T-helper 17 cell (primary cell): ENCODE measurements at regions not wholly inside any gene's neighbourhood (a gene's known extent, or its start where the extent isn't known, plus 50 kb on each side); places are given as distances from the start of the nearest gene placed in this dataset.
A peak's percentile ranks its signal among the peaks of the same experiment; 100 is the strongest.
"Not testable (repeated sequence)": the region's sequence is repeated elsewhere in the genome, so short reads cannot be mapped to it uniquely, and the experiment has no call there.

ENCODE experiments used
- ATAC-seq: fragments of 150-1000 bp; cut with Tn5 transposase; 2 replicates; pipeline ENCODE4 v1.10.0; 2021; ENCODE audit warnings: mild to moderate bottlenecking, moderate library complexity
- DNase-seq, 3 donors: peaks; one replicate each; pipeline versions ENCODE4 v3.0.0 to v3.0.0-alpha.2; 2020 to 2021
- H3K9me3 ChIP-seq: one replicate; pipeline ENCODE4 v1.7.0; 2013; ENCODE audit warnings: low read length, mild to moderate bottlenecking; ENCODE audit not compliant: control insufficient read depth, poor library complexity, severe bottlenecking
- H3K27ac Mint-ChIP-seq: one replicate; pipeline ENCODE4 v1.8.0; 2022; ENCODE audit warnings: mild to moderate bottlenecking, moderate library complexity, mixed read lengths
- H3K27me3 Mint-ChIP-seq: one replicate; pipeline ENCODE4 v1.8.0; 2022; ENCODE audit warnings: mixed read lengths
- H3K36me3 Mint-ChIP-seq: one replicate; pipeline ENCODE4 v1.8.0; 2022; ENCODE audit warnings: low read depth, mixed read lengths
- H3K4me1 Mint-ChIP-seq: one replicate; pipeline ENCODE4 v1.8.0; 2022; ENCODE audit warnings: mild to moderate bottlenecking, mixed read lengths
- H3K4me3 Mint-ChIP-seq: one replicate; pipeline ENCODE4 v1.8.0; 2022; ENCODE audit warnings: mild to moderate bottlenecking, moderate library complexity, mixed read lengths

DNA sequence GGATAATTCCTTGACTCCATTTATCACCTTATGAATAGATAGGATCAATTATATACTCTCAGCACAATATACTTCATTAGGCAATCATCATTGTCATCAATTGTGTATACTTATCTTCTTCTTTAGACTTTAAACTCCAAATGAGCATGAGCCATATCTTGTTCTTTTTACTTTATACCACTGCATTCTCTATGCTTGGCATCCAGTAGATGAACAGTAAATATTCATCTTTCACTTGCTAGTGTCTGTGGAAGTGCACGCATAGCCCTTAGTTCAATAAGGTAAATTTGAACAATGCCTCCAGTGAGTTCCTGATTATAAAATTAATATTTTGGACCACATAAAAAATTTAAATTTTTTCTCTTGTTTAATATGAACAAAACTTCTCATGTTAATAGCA is 172.3 kb upstream of the SPRY2 start:
- Mint-ChIP-seq H3K4me1 (no peaks in the 10 kb centered on the region), H3K27ac (no peak overlapping the region), H3K36me3 (no peaks in the 10 kb centered on the region), H3K27me3 (no peaks in the 10 kb centered on the region), H3K4me3 (no peak overlapping the region)
- ATAC-seq: no peak
- DNase-seq: no peak
- H3K9me3 ChIP-seq: no peaks in the 10 kb centered on the region

DNA sequence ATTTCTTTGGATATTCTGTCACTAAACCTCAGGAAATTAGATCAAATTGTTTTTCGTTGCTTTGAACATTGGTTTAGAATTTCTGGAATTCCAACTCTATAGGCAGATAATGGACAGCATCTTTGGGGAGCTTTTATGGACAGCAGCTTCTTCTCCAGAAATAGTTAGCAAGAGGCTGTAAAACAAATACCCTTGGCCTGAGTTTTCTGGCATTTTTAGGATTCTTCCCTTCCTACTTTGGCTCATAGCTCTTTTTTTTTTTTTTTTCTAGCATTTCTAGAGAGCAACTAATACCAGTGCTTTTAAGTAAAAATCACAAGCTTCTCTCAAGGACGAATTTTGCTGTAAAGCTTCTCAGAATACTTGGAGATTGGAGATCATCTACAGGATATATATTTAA is 169.8 kb upstream of the SPRY2 start:
- Mint-ChIP-seq H3K36me3 (no peaks in the 10 kb centered on the region), H3K27ac (no peak overlapping the region), H3K4me3 (no peak overlapping the region), H3K4me1 (no peaks in the 10 kb centered on the region), H3K27me3 (no peaks in the 10 kb centered on the region)
- H3K9me3 ChIP-seq: no peaks in the 10 kb centered on the region
- ATAC-seq (no peak), DNase-seq (no peak)

DNA sequence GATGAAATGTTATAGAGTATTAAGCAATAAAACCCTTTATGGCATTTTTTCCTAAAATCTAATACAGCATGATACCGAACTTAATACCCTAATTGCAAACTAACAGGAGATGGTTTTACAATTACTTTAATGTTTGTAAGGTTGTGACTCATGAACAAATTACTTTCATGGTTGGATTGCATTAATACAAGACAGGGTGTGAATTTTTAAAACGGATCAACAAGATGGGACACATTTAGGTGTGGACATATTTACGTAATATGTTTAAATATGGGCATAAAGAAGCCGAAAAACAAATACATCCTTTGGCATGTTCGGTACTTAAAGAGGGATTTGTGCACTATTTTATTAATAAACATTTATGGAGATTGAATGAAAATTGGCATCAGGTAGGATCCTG is 168.3 kb upstream of the SPRY2 start:
- H3K27ac Mint-ChIP-seq: no peak overlapping the region
- no peaks in the 10 kb centered on the region for H3K27me3 Mint-ChIP-seq
- H3K4me3 Mint-ChIP-seq: no peak overlapping the region
- DNase-seq: no peak
- no peaks in the 10 kb centered on the region for H3K36me3 Mint-ChIP-seq
- no peaks in the 10 kb centered on the region for H3K4me1 Mint-ChIP-seq
- ATAC-seq: no peak
- no peaks in the 10 kb centered on the region for H3K9me3 ChIP-seq

DNA sequence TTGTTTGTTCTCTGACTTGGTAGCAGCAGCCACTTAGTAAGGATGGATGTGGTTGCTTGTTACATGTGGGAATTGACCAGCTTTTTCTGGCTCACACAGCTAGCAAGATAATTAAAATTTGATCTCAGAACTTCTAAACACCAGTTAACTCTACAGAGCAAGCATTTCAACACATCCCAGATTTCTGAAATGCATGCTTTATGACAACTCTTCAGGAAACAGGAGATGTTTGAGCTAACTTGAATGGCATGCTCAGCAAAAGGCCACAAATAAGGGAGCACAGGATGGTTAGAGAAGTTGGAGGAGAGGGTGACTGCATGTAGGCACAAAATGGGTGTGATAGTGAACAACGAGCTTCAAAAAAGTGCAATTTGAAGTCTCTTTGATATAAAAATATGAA is 167.1 kb upstream of the SPRY2 start:
- no peak for DNase-seq
- H3K9me3 ChIP-seq: no peaks in the 10 kb centered on the region
- no peak for ATAC-seq
- Mint-ChIP-seq H3K4me3 (no peak overlapping the region), H3K27me3 (no peaks in the 10 kb centered on the region), H3K36me3 (no peaks in the 10 kb centered on the region), H3K27ac (no peak overlapping the region), H3K4me1 (no peaks in the 10 kb centered on the region)

DNA sequence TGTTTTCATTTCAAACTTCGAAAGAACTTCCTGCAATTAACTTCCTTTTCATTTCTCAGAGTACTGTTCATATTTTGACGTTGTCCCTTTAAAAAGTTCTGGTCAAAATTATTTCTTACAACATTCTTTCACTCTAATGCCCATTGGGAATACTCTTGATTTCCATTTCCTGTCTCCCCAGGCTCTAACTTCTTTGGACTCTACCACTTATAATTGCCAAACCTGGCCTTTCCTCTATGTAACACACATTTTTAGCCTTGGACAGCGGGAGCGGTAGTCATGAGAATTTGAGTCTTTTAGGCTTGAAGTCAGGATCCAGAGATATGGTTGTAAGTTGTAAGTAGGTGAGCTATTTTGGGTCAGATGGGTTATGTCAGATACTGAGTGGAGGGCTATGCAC is 163.5 kb upstream of the SPRY2 start:
- Mint-ChIP-seq H3K27me3 (no peaks in the 10 kb centered on the region), H3K36me3 (no peaks in the 10 kb centered on the region), H3K4me1 (no peaks in the 10 kb centered on the region), H3K4me3 (no peak overlapping the region), H3K27ac (no peak overlapping the region)
- DNase-seq: no peak
- no peaks in the 10 kb centered on the region for H3K9me3 ChIP-seq
- ATAC-seq: no peak

DNA sequence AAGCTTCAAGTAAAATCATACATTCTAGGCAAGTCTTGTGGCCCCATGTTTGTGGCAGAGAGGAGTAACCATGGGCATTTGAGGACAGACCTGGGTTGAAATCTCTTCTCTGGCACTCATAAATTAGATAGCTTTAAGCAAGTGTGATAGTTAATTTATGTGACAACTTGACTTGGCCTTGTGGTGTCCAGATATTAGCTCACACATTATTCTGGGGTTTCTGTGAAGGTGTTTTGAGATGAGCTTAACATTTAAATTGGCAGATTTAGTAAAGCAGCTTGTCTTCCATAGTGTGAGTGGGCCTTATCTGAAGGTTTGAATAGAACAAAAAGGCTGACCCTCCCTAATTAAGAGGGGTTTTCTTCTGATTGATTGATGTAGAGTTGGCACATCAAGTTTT is 161.4 kb upstream of the SPRY2 start:
- DNase-seq: no peak
- Mint-ChIP-seq H3K36me3 (no peaks in the 10 kb centered on the region), H3K4me3 (no peak overlapping the region), H3K27me3 (no peaks in the 10 kb centered on the region), H3K4me1 (no peaks in the 10 kb centered on the region), H3K27ac (no peak overlapping the region)
- no peak for ATAC-seq
- no peaks in the 10 kb centered on the region for H3K9me3 ChIP-seq

DNA sequence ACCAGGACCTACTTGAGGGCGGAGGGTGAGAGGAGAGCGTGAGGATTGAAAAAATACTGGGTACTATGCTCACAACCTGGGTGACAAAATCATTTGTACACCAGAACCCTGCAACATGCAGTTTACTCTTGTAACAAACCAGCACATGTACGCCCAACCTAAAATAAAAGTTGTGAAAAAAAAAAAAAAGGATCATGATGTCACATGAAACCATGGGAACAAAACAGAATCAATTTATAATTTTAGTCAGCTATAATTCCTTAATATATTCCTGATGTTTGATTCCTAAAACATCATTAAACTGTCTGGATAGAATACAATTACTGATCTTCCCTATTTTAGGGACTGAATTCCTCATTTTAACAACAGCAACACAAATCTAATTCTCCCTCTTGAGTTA is 160.6 kb upstream of the SPRY2 start:
- Mint-ChIP-seq H3K27ac (no peak overlapping the region), H3K27me3 (no peaks in the 10 kb centered on the region), H3K4me3 (no peak overlapping the region), H3K36me3 (no peaks in the 10 kb centered on the region), H3K4me1 (no peaks in the 10 kb centered on the region)
- no peaks in the 10 kb centered on the region for H3K9me3 ChIP-seq
- DNase-seq (no peak), ATAC-seq (no peak)

DNA sequence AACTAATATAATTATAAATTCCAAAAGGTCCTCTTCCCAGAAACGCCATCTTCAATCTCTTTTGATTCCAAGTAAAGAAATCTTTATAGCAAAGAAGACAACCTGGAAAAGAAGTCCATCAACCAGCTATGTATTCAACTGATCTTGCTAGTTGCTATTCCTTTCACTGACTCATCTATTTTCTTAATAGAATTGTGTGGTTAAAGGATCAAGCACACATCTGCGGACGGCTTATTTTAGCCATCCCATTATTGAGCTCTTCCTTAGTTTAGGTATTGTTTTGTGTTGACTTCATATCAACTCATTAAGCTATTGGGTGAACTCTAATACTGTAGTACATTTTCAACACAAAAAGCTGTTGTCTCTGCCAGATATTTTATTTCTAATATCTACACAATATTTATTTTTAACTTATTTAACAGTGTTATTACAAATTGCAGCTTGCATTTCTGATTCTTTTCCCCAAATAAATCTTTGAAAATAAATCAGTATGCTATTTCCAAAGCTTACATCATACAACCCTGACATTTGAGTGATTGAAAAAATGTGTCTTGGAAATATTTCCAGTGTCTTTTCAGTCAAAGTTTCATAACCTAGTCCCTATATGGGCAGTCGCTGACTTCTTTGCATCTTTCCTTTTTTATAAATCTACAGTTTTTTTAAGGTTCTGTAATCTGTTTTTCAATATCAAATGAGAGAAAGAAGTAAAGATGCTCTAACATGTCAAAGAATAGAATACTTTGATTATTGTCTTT is 158.8 kb upstream of the SPRY2 start:
- Mint-ChIP-seq H3K27me3 (no peaks in the 10 kb centered on the region), H3K36me3 (no peaks in the 10 kb centered on the region), H3K27ac (no peak overlapping the region), H3K4me1 (no peaks in the 10 kb centered on the region), H3K4me3 (no peak overlapping the region)
- ATAC-seq: no peak
- H3K9me3 ChIP-seq: no peaks in the 10 kb centered on the region
- no peak for DNase-seq

DNA sequence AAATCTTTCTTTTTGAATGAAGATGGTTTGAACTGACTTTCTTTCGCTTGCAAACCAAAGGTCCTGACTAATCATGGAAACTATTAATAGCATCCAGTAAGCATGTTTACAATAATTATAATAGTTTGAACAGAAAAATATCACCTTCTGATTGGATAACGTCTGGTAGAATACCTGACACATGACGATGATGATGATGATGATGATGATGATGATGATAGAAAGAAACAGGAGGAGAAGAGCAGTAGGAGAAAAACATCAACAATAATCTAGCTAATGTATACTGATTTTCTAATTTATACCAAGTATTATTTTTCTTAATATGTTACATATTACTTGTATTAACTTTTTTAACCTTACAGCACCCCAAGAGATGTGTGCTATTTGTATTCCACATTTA is 157.5 kb upstream of the SPRY2 start:
- no peak overlapping the region for H3K27ac Mint-ChIP-seq
- no peak for DNase-seq
- no peaks in the 10 kb centered on the region for H3K4me1 Mint-ChIP-seq
- no peak overlapping the region for H3K4me3 Mint-ChIP-seq
- no peaks in the 10 kb centered on the region for H3K36me3 Mint-ChIP-seq
- ATAC-seq: no peak
- no peaks in the 10 kb centered on the region for H3K9me3 ChIP-seq
- H3K27me3 Mint-ChIP-seq: no peaks in the 10 kb centered on the region

DNA sequence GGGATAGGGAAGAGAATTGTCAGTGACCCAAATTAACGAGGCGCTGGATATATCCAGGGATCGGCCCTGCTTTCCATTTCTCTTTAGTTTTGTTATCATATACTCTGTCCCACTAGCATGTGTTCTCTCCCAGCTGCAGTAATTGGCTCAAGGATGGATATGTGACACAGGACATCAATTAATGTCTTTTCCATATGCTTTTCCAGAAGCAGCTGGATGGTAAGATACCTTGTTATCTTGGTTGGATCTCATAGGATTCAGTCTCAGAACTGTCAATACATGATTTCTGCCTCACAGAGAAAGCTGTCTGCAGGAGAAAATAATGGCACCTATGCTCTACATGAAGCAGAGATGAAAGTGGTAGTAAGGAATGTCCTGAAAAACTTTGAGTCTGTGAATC is 157.1 kb upstream of the SPRY2 start:
- no peaks in the 10 kb centered on the region for H3K4me1 Mint-ChIP-seq
- H3K36me3 Mint-ChIP-seq: no peaks in the 10 kb centered on the region
- H3K9me3 ChIP-seq: no peaks in the 10 kb centered on the region
- no peak overlapping the region for H3K4me3 Mint-ChIP-seq
- H3K27ac Mint-ChIP-seq: no peak overlapping the region
- H3K27me3 Mint-ChIP-seq: no peaks in the 10 kb centered on the region
- DNase-seq: no peak
- no peak for ATAC-seq

DNA sequence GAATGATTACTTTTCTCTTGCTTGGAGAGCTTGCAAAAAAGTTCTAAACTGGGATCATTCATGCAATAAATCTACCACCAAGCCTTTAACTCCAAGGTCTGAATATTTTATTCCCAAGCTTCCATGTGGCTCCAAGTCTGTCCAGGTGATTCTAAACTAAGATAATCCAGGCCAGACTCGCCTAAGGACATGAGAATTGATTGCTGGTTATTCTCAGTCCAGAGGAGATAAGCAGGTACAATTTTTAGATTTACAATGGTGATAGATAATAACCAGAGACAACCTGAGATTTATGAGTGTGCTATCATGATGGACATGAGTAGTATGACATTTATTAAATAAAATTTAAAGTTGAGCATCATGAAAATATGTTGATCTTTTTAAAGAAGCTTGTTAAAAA is 156.5 kb upstream of the SPRY2 start:
- Mint-ChIP-seq H3K27me3 (no peaks in the 10 kb centered on the region), H3K27ac (no peak overlapping the region), H3K36me3 (no peaks in the 10 kb centered on the region), H3K4me3 (no peak overlapping the region), H3K4me1 (no peaks in the 10 kb centered on the region)
- DNase-seq (no peak), ATAC-seq (no peak)
- H3K9me3 ChIP-seq: no peaks in the 10 kb centered on the region

DNA sequence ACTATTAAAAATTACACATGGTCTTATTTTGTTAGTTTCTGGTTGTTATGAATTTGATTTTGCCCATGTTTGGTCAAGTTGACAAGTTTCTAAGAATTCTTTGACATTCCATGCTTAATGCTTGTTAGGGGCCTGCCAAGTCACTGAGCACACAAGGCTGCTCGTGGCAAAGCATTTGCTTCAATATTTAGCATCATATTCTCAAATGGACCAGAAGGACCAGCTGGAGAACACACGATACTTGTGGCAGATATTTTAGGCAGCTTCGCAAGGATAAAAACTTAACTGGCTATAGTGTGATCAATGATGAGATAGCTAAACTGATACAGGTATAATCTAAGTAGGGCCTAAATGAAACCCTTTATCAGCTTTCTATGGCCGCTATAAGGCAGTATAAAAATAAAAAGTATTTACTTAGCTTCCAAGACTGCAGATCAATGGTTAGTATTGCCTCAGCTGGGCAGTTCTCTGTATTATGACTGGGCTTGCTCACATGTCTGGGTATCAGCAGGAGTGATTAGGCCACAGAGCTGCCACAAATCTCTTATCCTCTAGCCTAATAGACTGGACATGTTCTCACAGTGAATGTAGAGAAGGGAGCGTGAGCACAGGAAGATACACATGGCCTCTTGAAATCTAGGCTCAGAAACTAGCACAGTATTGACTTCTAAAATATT is 155.9 kb upstream of the SPRY2 start:
- Mint-ChIP-seq H3K4me1 (no peaks in the 10 kb centered on the region), H3K27ac (no peak overlapping the region), H3K4me3 (no peak overlapping the region), H3K27me3 (no peaks in the 10 kb centered on the region), H3K36me3 (no peaks in the 10 kb centered on the region)
- no peak for DNase-seq
- no peak for ATAC-seq
- H3K9me3 ChIP-seq: no peaks in the 10 kb centered on the region

DNA sequence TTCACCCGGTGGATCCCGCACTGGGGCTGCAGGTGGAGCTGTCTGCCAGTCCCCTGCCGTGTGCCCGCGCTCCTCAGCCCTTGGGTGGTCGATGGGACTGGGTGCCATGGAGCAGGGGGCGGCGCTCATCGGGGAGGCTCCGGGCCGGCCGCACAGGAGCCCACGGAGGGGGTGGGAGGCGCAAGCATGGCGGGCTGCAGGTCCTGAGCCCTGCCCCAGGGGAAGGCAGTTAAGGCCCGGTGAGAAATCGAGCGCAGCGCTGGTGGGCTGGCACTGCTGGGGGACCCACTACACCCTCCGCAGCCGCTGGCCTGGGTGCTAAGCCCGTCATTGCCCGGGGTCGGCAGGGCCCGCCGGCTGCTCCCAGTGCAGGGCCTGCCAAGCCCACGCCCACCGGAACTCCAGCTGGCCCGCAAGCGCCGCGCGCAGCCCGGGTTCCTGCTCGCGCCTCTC is 149.6 kb upstream of the SPRY2 start:
- H3K4me1 Mint-ChIP-seq, H3K36me3 Mint-ChIP-seq, H3K9me3 ChIP-seq, H3K4me3 Mint-ChIP-seq, ATAC-seq, H3K27me3 Mint-ChIP-seq, H3K27ac Mint-ChIP-seq: not testable (repeated sequence)
- DNase-seq: peak in 1 of 3 donors; percentile 8

DNA sequence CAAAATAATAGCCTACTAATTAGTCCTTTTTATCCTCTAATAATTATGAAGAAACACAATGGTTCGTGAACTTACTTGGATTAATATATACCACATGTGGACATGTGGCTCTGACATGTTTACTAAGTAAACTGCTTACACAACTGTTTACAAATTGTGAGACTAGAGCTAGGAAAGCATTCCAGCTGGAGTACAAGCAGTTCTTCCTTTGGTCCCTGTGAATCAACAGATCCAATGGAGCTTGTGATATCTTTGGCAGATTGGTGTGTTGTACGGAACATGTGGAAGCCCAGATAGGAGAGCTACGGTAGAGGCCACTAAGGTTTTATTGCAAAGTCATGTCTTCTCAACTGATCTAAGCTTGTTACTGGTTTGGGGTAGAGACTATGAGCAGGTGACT is 145.5 kb upstream of the SPRY2 start:
- H3K4me3 Mint-ChIP-seq: no peak overlapping the region
- no peak for ATAC-seq

More for the DNA sequence above, 145.5 kb upstream of the SPRY2 start:
- Mint-ChIP-seq H3K36me3 (no peaks in the 10 kb centered on the region), H3K27ac (no peak overlapping the region), H3K4me1 (no peaks in the 10 kb centered on the region), H3K27me3 (no peaks in the 10 kb centered on the region)
- H3K9me3 ChIP-seq: no peaks in the 10 kb centered on the region
- no peak for DNase-seq
